Hepatocyte (in vitro differentiated cells): ENCODE measurements at regions not wholly inside any gene's neighbourhood (a gene's known extent, or its start where the extent isn't known, plus 50 kb on each side); places are given as distances from the start of the nearest gene placed in this dataset.

ENCODE experiments used
- DNase-seq: peaks from one replicate; pipeline ENCODE4 v3.0.0-alpha.2; 2016; ENCODE audit warnings: low spot score
- H2AFZ ChIP-seq: fragments of 200-600 bp; sonication (generic); 2 replicates; pipeline ENCODE4 v1.6.0; 2016; ENCODE audit warnings: antibody characterized with exemption, mild to moderate bottlenecking
- H3K27ac ChIP-seq: fragments of 200-600 bp; sonication (generic); 2 replicates; pipeline ENCODE4 v1.5.1; 2016; ENCODE audit warnings: mild to moderate bottlenecking
- H3K27me3 ChIP-seq: fragments of 200-600 bp; sonication (generic); 2 replicates; pipeline ENCODE4 v1.6.1; 2016
- H3K36me3 ChIP-seq: fragments of 200-600 bp; sonication (generic); replicated peaks from 2 replicates; pipeline ENCODE4 v1.5.1; 2016; ENCODE audit warnings: low read depth; ENCODE audit not compliant: insufficient read depth
- H3K4me1 ChIP-seq: fragments of 200-600 bp; sonication (generic); 2 replicates; pipeline ENCODE4 v1.5.1; 2016; ENCODE audit warnings: mild to moderate bottlenecking, moderate library complexity; ENCODE audit not compliant: insufficient read depth
- H3K4me2 ChIP-seq: fragments of 200-600 bp; sonication (generic); 2 replicates; pipeline ENCODE4 v1.6.0; 2016
- H3K4me3 ChIP-seq: fragments of 200-600 bp; sonication (generic); 2 replicates; pipeline ENCODE4 v1.5.1; 2016; ENCODE audit warnings: mild to moderate bottlenecking
- H3K79me2 ChIP-seq: fragments of 200-600 bp; sonication (generic); 2 replicates; pipeline ENCODE4 v1.6.0; 2017; ENCODE audit warnings: mild to moderate bottlenecking
- H3K9me2 ChIP-seq: fragments of 200-600 bp; sonication (generic); replicated peaks from 2 replicates; pipeline ENCODE4 v1.6.0; 2017; ENCODE audit warnings: mild to moderate bottlenecking; ENCODE audit not compliant: insufficient read depth
- H3K9me3 ChIP-seq: fragments of 200-600 bp; sonication (generic); 2 replicates; pipeline ENCODE4 v1.5.1; 2016; ENCODE audit warnings: low read depth, mild to moderate bottlenecking
- H4K20me1 ChIP-seq: fragments of 200-600 bp; sonication (generic); 2 replicates; pipeline ENCODE4 v1.6.0; 2016; ENCODE audit warnings: mild to moderate bottlenecking; ENCODE audit not compliant: insufficient read depth, poor library complexity, severe bottlenecking
- EZH2 ChIP-seq: fragments of 200-600 bp; sonication (generic); IDR thresholded peaks from 2 replicates; pipeline ENCODE4 v1.6.1; 2016; ENCODE audit warnings: antibody characterized with exemption, mild to moderate bottlenecking, borderline replicate concordance
- EZH2phosphoT487 ChIP-seq: fragments of 200-600 bp; sonication (generic); IDR thresholded peaks from one replicate; pipeline ENCODE4 v1.6.1; 2018; ENCODE audit warnings: antibody characterized with exemption, mild to moderate bottlenecking, low read depth, moderate library complexity; ENCODE audit not compliant: unreplicated experiment, severe bottlenecking
- WGBS: methylation state at CpG from one replicate; pipeline ENCODE4 v1.1.6; 2016; ENCODE audit warnings: low lambda C conversion rate; ENCODE audit errors: missing lambda C conversion rate; 5-methylcytosine and 5-hydroxymethylcytosine counted together
- TF ChIP-seq, protein P1 (sequence below): fragments of 200-600 bp; sonication (generic); IDR thresholded peaks from 2 replicates; pipeline ENCODE4 v1.5.1; 2016; ENCODE audit warnings: antibody characterized with exemption, mild to moderate bottlenecking; ENCODE audit not compliant: poor library complexity

DNA sequence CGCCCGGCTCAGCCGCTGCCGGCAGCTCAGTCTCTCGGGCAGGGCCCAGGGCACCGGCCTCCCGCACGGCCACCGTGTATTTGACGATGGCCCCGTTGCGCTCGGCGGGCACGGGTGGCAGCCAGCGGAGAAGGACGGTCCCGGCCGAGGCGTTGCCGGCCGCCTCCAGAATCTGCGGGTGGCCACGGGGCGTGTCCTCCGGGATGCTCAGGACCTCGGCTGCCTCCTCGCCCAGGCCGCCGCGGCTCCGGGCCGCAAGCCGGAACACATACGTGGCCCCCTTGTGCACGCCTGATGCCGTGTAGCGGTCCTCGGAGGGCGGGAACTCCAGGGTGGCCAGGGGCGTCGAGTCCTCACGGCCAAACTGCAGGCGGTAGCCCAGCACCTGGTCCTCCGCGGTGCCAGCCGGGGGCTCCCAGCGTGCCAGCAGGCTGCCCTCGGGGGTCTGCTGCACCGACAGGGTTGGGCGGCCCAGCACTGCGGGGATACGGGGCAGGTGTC lies 117.7 kb downstream of the PTPRS start:
- Histone ChIP-seq H3K36me3 (no peaks in the 10 kb centered on the region), H3K27me3 (no peaks in the 10 kb centered on the region), H3K79me2 (no peaks in the 10 kb centered on the region), H3K9me2 (no peaks in the 10 kb centered on the region), H3K9me3 (no peaks in the 10 kb centered on the region), H3K4me2 (no peak overlapping the region), H2AFZ (no peak overlapping the region), H3K4me1 (no peaks in the 10 kb centered on the region), H3K4me3 (no peak overlapping the region), H3K27ac (no peak overlapping the region), H4K20me1 (no peaks in the 10 kb centered on the region)
- WGBS: 98% methylated on average over 20 of the region's 53 CpGs
- TF ChIP-seq, protein P1, sequence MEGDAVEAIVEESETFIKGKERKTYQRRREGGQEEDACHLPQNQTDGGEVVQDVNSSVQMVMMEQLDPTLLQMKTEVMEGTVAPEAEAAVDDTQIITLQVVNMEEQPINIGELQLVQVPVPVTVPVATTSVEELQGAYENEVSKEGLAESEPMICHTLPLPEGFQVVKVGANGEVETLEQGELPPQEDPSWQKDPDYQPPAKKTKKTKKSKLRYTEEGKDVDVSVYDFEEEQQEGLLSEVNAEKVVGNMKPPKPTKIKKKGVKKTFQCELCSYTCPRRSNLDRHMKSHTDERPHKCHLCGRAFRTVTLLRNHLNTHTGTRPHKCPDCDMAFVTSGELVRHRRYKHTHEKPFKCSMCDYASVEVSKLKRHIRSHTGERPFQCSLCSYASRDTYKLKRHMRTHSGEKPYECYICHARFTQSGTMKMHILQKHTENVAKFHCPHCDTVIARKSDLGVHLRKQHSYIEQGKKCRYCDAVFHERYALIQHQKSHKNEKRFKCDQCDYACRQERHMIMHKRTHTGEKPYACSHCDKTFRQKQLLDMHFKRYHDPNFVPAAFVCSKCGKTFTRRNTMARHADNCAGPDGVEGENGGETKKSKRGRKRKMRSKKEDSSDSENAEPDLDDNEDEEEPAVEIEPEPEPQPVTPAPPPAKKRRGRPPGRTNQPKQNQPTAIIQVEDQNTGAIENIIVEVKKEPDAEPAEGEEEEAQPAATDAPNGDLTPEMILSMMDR: no peak
- TF ChIP-seq EZH2: no peak
- no peak for TF ChIP-seq EZH2phosphoT487
- no peak for DNase-seq

DNA sequence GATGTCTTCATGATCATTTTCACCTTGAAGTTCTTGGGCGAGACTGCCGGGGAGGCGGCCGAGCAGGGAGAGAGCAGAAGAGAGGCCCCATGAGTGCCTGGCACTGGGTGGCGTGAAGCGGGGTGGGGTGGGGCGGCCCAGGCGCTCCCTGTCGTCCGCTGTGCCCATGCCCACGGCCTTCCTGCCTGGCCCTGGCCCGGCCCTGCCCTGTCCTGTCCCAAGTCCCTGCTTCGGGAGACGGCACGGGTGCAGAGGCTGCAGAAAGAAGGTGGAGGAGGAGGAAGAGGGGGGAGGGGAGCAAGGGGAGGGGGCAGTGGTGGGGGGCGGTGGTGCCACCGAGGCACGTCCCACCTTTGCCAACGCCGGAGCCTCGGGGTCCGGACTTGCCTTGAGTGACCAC lies 118.4 kb downstream of the PTPRS start:
- 96% methylated on average over 9 of the region's 22 CpGs for WGBS
- TF ChIP-seq EZH2phosphoT487 (no peak), EZH2 (no peak)
- TF ChIP-seq, protein P1: no peak
- Histone ChIP-seq H3K27ac (no peak overlapping the region), H3K36me3 (no peaks in the 10 kb centered on the region), H2AFZ (no peak overlapping the region), H3K27me3 (no peaks in the 10 kb centered on the region), H3K79me2 (no peaks in the 10 kb centered on the region), H3K4me3 (no peak overlapping the region), H3K4me2 (no peak overlapping the region), H3K4me1 (no peaks in the 10 kb centered on the region), H3K9me3 (no peaks in the 10 kb centered on the region), H3K9me2 (no peaks in the 10 kb centered on the region), H4K20me1 (no peaks in the 10 kb centered on the region)
- DNase-seq: no peak

DNA sequence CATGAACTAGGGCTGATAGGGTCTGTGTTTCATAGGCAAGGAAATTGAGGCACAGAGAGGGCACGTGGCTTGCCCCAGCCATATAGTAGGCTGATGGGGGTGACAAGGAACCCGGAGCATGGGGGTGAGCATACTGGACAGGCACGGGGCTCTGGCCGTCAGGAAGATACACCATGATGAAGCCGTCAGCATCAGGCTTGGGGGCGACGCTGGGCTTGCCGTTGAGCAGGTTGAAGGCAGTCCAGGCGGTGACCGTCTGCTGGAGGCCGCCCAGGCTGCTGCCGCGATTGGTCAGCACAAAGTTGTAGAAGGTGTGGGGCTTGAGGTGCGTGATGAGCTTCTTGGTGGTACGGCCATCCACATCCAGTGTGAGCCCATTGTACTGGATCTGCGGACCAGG lies 119.7 kb downstream of the PTPRS start:
- 96% methylated on average over 16 of the region's 16 CpGs for WGBS
- H3K36me3 ChIP-seq: no peaks in the 10 kb centered on the region

More for the DNA sequence above, 119.7 kb downstream of the PTPRS start:
- H3K9me2 ChIP-seq: no peaks in the 10 kb centered on the region
- H3K4me3 ChIP-seq: no peak overlapping the region
- no peaks in the 10 kb centered on the region for H4K20me1 ChIP-seq
- no peak for DNase-seq
- no peak for TF ChIP-seq EZH2phosphoT487
- no peak for TF ChIP-seq EZH2
- TF ChIP-seq, protein P1: no peak
- H3K9me3 ChIP-seq: no peaks in the 10 kb centered on the region
- H3K27me3 ChIP-seq: no peaks in the 10 kb centered on the region
- no peak overlapping the region for H3K27ac ChIP-seq
- H3K79me2 ChIP-seq: no peaks in the 10 kb centered on the region
- H3K4me2 ChIP-seq: no peak overlapping the region
- H3K4me1 ChIP-seq: no peaks in the 10 kb centered on the region
- H2AFZ ChIP-seq: no peak overlapping the region
